ENCODE measurements at regions not wholly inside any gene's neighbourhood (a gene's known extent, or its start where the extent isn't known, plus 50 kb on each side); places are given as distances from the start of the nearest gene placed in this dataset.

- no peak for TF ChIP-seq CTCF (IDR thresholded peaks at IDR 0.05)
- DNase-seq = no peak
- H3K9me3 ChIP-seq = no peaks in the 10 kb centered on the region
- intact Hi-C loops (cut with DNase I, micrococcal nuclease) = no loop called here
- H3K36me3 ChIP-seq (ENCODE audit: low read depth) = no peaks in the 10 kb centered on the region
- H3K4me1 ChIP-seq (ENCODE audit: low read depth) = peaks cover 3% of the 10 kb centered on the region
- ATAC-seq = no peak
- no peak overlapping the region for H3K4me3 ChIP-seq
Measured at GRCh38 chr6:7672066-7673062, 53.5 kb upstream of the BMP6 start.

GRCh38 chr6:7673063-7673536 lies 52.8 kb upstream of the BMP6 start:
- no peak for TF ChIP-seq CTCF (IDR thresholded peaks at IDR 0.05)
- ATAC-seq = peak; percentile 86
- Histone ChIP-seq H3K36me3 (ENCODE audit: low read depth) (no peaks in the 10 kb centered on the region), H3K9me3 (no peaks in the 10 kb centered on the region), H3K4me1 (ENCODE audit: low read depth) (peaks cover 3% of the 10 kb centered on the region), H3K4me3 (no peak overlapping the region)
- DNase-seq = peak; percentile 61 to 73 (median 65)
- intact Hi-C loops (cut with DNase I, micrococcal nuclease) = no loop called here

GRCh38 chr6:7674291-7674690 lies 51.6 kb upstream of the BMP6 start:
- Histone ChIP-seq H3K4me1 (ENCODE audit: low read depth) (peaks cover 3% of the 10 kb centered on the region), H3K36me3 (ENCODE audit: low read depth) (no peaks in the 10 kb centered on the region), H3K9me3 (no peaks in the 10 kb centered on the region), H3K4me3 (no peak overlapping the region)
- TF ChIP-seq CTCF (IDR thresholded peaks at IDR 0.05) = no peak
- ATAC-seq (peak; percentile 47), DNase-seq (peak in 1 of 3 donors; percentile 12)
- intact Hi-C loops (cut with DNase I, micrococcal nuclease) = no loop called here

- Histone ChIP-seq H3K4me1 (ENCODE audit: low read depth) (peaks cover 3% of the 10 kb centered on the region), H3K36me3 (ENCODE audit: low read depth) (no peaks in the 10 kb centered on the region), H3K9me3 (no peaks in the 10 kb centered on the region), H3K4me3 (no peak overlapping the region)
- ATAC-seq (no peak), DNase-seq (no peak)
- TF ChIP-seq CTCF (IDR thresholded peaks at IDR 0.05) = no peak
- intact Hi-C loops (cut with DNase I, micrococcal nuclease) = no loop called here
Measured at GRCh38 chr6:7675353-7675945, 50.5 kb upstream of the BMP6 start.

Measured in mucosa of descending colon (tissue), 3 donors.